ENCODE measurements at regions not wholly inside any gene's neighbourhood (a gene's known extent, or its start where the extent isn't known, plus 50 kb on each side); places are given as distances from the start of the nearest gene placed in this dataset.

- TF ChIP-seq CTCF (IDR thresholded peaks at IDR 0.05) (no peak), EP300 (IDR thresholded peaks at IDR 0.05) (no peak), POLR2A (IDR thresholded peaks at IDR 0.05; ENCODE audit: low read depth) (no peak), POLR2AphosphoS5 (IDR thresholded peaks at IDR 0.05) (no peak)
Observed at GRCh38 chr18:44178476-44178875, 502.2 kb upstream of the SETBP1 start.
